Gastroesophageal sphincter (tissue), 4 donors: ENCODE measurements at regions not wholly inside any gene's neighbourhood (a gene's known extent, or its start where the extent isn't known, plus 50 kb on each side); places are given as distances from the start of the nearest gene placed in this dataset.

ENCODE experiments used
- ATAC-seq: fragments of 150-250 bp; one replicate; pipeline ENCODE4 v1.9.1; 2016; ENCODE audit warnings: mild to moderate bottlenecking, moderate library complexity
- H3K27ac ChIP-seq, 4 donors: fragments of 200-600 bp; sonication (generic) in 3 of 4; 1 replicate in 3 of 4; 2 replicates in 1 of 4; pipeline ENCODE4 v1.5.1; 2016 to 2019
- H3K27me3 ChIP-seq: fragments of 200-600 bp; sonication (generic); one replicate; pipeline ENCODE4 v1.5.1; 2019
- H3K36me3 ChIP-seq, 2 donors: fragments of 200-600 bp; sonication (generic); one replicate each; pipeline ENCODE4 v1.5.1; 2019; ENCODE audit warnings: control low read depth in 1 of 2
- H3K4me1 ChIP-seq, 3 donors: fragments of 200-600 bp; sonication (generic); 1 replicate in 2 of 3; 2 replicates in 1 of 3; pipeline ENCODE4 v1.5.1; 2016 to 2019; ENCODE audit warnings: control low read depth in 2 of 3
- H3K4me3 ChIP-seq, 2 donors: fragments of 200-600 bp; sonication (generic); one replicate each; pipeline ENCODE4 v1.5.1; 2019; ENCODE audit warnings: mild to moderate bottlenecking in 1 of 2, moderate library complexity in 1 of 2
- H3K9me3 ChIP-seq, 3 donors: fragments of 200-600 bp; sonication (generic); one replicate each; pipeline ENCODE4 v1.5.1; 2017 to 2019; ENCODE audit warnings: control low read depth in 2 of 3
- CTCF ChIP-seq, 4 experiments: fragments of 200-600 bp in 2 of 4; fragments of 450-650 bp in 2 of 4; sonication (generic) in 1 of 4; IDR thresholded peaks; one replicate each; pipeline ENCODE4 v1.5.1; 2017 to 2019; ENCODE audit warnings: antibody characterized with exemption in 4 of 4, mild to moderate bottlenecking in 2 of 4, moderate library complexity in 2 of 4
- EP300 ChIP-seq: sonication (generic); formaldehyde crosslinking; IDR thresholded peaks from one replicate; pipeline ENCODE4 v1.6.1; 2017; ENCODE audit warnings: antibody characterized with exemption, mild to moderate bottlenecking
- POLR2A ChIP-seq, 2 donors: fragments of 450-650 bp; IDR thresholded peaks; one replicate each; pipeline ENCODE4 v1.6.1; 2017; ENCODE audit warnings: antibody characterized with exemption in 2 of 2, mild to moderate bottlenecking in 2 of 2, moderate library complexity in 1 of 2
- POLR2AphosphoS5 ChIP-seq: sonication (generic); formaldehyde crosslinking; IDR thresholded peaks from one replicate; pipeline ENCODE4 v1.6.1; 2017; ENCODE audit warnings: antibody characterized with exemption
- WGBS, 2 donors: methylation state at CpG; one replicate each; pipeline ENCODE4 v1.1.5; 2018; ENCODE audit warnings: low coverage in 1 of 2; 5-methylcytosine and 5-hydroxymethylcytosine counted together

- H3K36me3 ChIP-seq: no peaks in the 10 kb centered on the region
- no peaks in the 10 kb centered on the region for H3K4me1 ChIP-seq
- no peak overlapping the region for H3K27ac ChIP-seq
- no peak overlapping the region for H3K4me3 ChIP-seq
- H3K27me3 ChIP-seq: no peaks in the 10 kb centered on the region
- H3K9me3 ChIP-seq: no peaks in the 10 kb centered on the region
- 27 to 32% methylated on average over 2 of the region's 2 CpGs for WGBS, 2 donors
- TF ChIP-seq POLR2A (IDR thresholded peaks at IDR 0.05) (no peak), CTCF (IDR thresholded peaks at IDR 0.05) (no peak), EP300 (no peak), POLR2AphosphoS5 (no peak)
- no peak for ATAC-seq
Measured at GRCh38 chr9:87300915-87301314, 196.8 kb upstream of the DAPK1 start.

GRCh38 chr9:87301371-87301770 is 196.3 kb upstream of the DAPK1 start:
- no peak for ATAC-seq
- no peaks in the 10 kb centered on the region for H3K4me1 ChIP-seq
- H3K4me3 ChIP-seq: no peak overlapping the region
- H3K9me3 ChIP-seq: no peaks in the 10 kb centered on the region
- TF ChIP-seq POLR2A (IDR thresholded peaks at IDR 0.05) (no peak), EP300 (no peak), POLR2AphosphoS5 (no peak), CTCF (IDR thresholded peaks at IDR 0.05) (no peak)
- no peak overlapping the region for H3K27ac ChIP-seq
- no peaks in the 10 kb centered on the region for H3K27me3 ChIP-seq
- no peaks in the 10 kb centered on the region for H3K36me3 ChIP-seq

- Histone ChIP-seq H3K9me3 (no peaks in the 10 kb centered on the region), H3K4me1 (no peaks in the 10 kb centered on the region), H3K27ac (no peak overlapping the region), H3K36me3 (no peaks in the 10 kb centered on the region), H3K27me3 (no peaks in the 10 kb centered on the region), H3K4me3 (no peak overlapping the region)
- TF ChIP-seq POLR2A (IDR thresholded peaks at IDR 0.05) (no peak), EP300 (no peak), CTCF (IDR thresholded peaks at IDR 0.05) (no peak), POLR2AphosphoS5 (no peak)
- no peak for ATAC-seq
- WGBS, 2 donors: 33 to 69% methylated on average over 2 to 4 of the region's 7 CpGs
Measured at GRCh38 chr9:87305151-87305550, 192.5 kb upstream of the DAPK1 start.

- Histone ChIP-seq H3K9me3 (no peaks in the 10 kb centered on the region), H3K27me3 (no peaks in the 10 kb centered on the region), H3K4me1 (no peaks in the 10 kb centered on the region), H3K27ac (no peak overlapping the region), H3K4me3 (no peak overlapping the region), H3K36me3 (no peaks in the 10 kb centered on the region)
- WGBS, 2 donors: 79% methylated on average over 3 of the region's 3 CpGs
- ATAC-seq: no peak
- TF ChIP-seq POLR2AphosphoS5 (no peak), POLR2A (IDR thresholded peaks at IDR 0.05) (no peak)
Measured at GRCh38 chr9:87306006-87306405, 191.7 kb upstream of the DAPK1 start.

GRCh38 chr9:87307848-87308247 is 189.8 kb upstream of the DAPK1 start:
- H3K27me3 ChIP-seq: no peaks in the 10 kb centered on the region
- TF ChIP-seq POLR2AphosphoS5: no peak
- no peak for TF ChIP-seq EP300
- TF ChIP-seq POLR2A (IDR thresholded peaks at IDR 0.05): no peak
- no peak for TF ChIP-seq CTCF (IDR thresholded peaks at IDR 0.05)
- no peaks in the 10 kb centered on the region for H3K9me3 ChIP-seq
- no peaks in the 10 kb centered on the region for H3K4me1 ChIP-seq
- no peak overlapping the region for H3K4me3 ChIP-seq
- ATAC-seq: no peak
- WGBS, 2 donors: 64 to 80% methylated on average over 5 of the region's 5 CpGs
- no peaks in the 10 kb centered on the region for H3K36me3 ChIP-seq
- H3K27ac ChIP-seq: no peak overlapping the region

- no peak overlapping the region for H3K4me3 ChIP-seq
- no peak for ATAC-seq
- H3K9me3 ChIP-seq: no peaks in the 10 kb centered on the region
- 52 to 70% methylated on average over 5 of the region's 6 CpGs for WGBS, 2 donors
- no peaks in the 10 kb centered on the region for H3K4me1 ChIP-seq
- H3K27ac ChIP-seq: no peak overlapping the region
- no peaks in the 10 kb centered on the region for H3K36me3 ChIP-seq
- TF ChIP-seq POLR2A (IDR thresholded peaks at IDR 0.05) (no peak), POLR2AphosphoS5 (no peak)
- no peaks in the 10 kb centered on the region for H3K27me3 ChIP-seq
Measured at GRCh38 chr9:87309236-87309635, 188.4 kb upstream of the DAPK1 start.
